ENCODE measurements at regions not wholly inside any gene's neighbourhood (a gene's known extent, or its start where the extent isn't known, plus 50 kb on each side); places are given as distances from the start of the nearest gene placed in this dataset.

GRCh38 chr2:238602223-238602960 is 175.7 kb downstream of the ASB1 start:
- no peak overlapping the region for H3K4me3 Mint-ChIP-seq
- H3K9me3 ChIP-seq (ENCODE audit: control insufficient read depth in 2 of 2, low read length in 2 of 2) = peaks cover 0 to 10% of the 10 kb centered on the region in 2 experiments
- H3K27me3 Mint-ChIP-seq = peaks cover 6% of the 10 kb centered on the region
- H3K4me3 ChIP-seq (ENCODE audit: low read depth, low read length) = no peak overlapping the region
- peaks cover 3% of the 10 kb centered on the region for H3K27me3 ChIP-seq (ENCODE audit: control insufficient read depth, insufficient read depth, low read length)
- no peaks in the 10 kb centered on the region for H3K36me3 ChIP-seq (ENCODE audit: control insufficient read depth, insufficient read depth, low read length)
- ATAC-seq (ENCODE audit: low read depth in 2 of 2) (no peak), DNase-seq (no peak)
- no peak overlapping the region for H3K27ac Mint-ChIP-seq
- no peaks in the 10 kb centered on the region for H3K4me1 ChIP-seq (ENCODE audit: control insufficient read depth, insufficient read depth, low read length, poor library complexity, severe bottlenecking)
- no peaks in the 10 kb centered on the region for H3K36me3 Mint-ChIP-seq
- no peaks in the 10 kb centered on the region for H3K4me1 Mint-ChIP-seq
- no peak overlapping the region for H3K27ac ChIP-seq (ENCODE audit: insufficient read depth, low read length, poor library complexity, severe bottlenecking)
- H3K9me3 Mint-ChIP-seq = peaks cover 0 to 18% (median 4%) of the 10 kb centered on the region in 7 donors

GRCh38 chr2:238603596-238603995 is 176.9 kb downstream of the ASB1 start:
- H3K4me3 ChIP-seq (ENCODE audit: low read depth, low read length) = no peak overlapping the region

GRCh38 chr2:238606311-238606710 is 179.6 kb downstream of the ASB1 start:
- H3K4me1 Mint-ChIP-seq = no peaks in the 10 kb centered on the region
- H3K9me3 Mint-ChIP-seq = peaks cover 0 to 39% (median 7%) of the 10 kb centered on the region in 7 donors
- H3K9me3 ChIP-seq (ENCODE audit: control insufficient read depth in 2 of 2, low read length in 2 of 2) = peaks cover 0 to 13% of the 10 kb centered on the region in 2 experiments
- H3K36me3 Mint-ChIP-seq = no peaks in the 10 kb centered on the region
- H3K36me3 ChIP-seq (ENCODE audit: control insufficient read depth, insufficient read depth, low read length) = no peaks in the 10 kb centered on the region
- no peak overlapping the region for H3K4me3 ChIP-seq (ENCODE audit: low read depth, low read length)
- H3K27ac Mint-ChIP-seq = no peak overlapping the region
- ATAC-seq (ENCODE audit: low read depth in 2 of 2) (no peak), DNase-seq (no peak)
- H3K27me3 Mint-ChIP-seq = peaks cover 5% of the 10 kb centered on the region
- no peak overlapping the region for H3K27ac ChIP-seq (ENCODE audit: insufficient read depth, low read length, poor library complexity, severe bottlenecking)
- H3K4me3 Mint-ChIP-seq = no peak overlapping the region
- H3K27me3 ChIP-seq (ENCODE audit: control insufficient read depth, insufficient read depth, low read length) = peaks cover 3% of the 10 kb centered on the region
- no peaks in the 10 kb centered on the region for H3K4me1 ChIP-seq (ENCODE audit: control insufficient read depth, insufficient read depth, low read length, poor library complexity, severe bottlenecking)

More at GRCh38 chr2:238603596-238603995, 176.9 kb downstream of the ASB1 start:
- Mint-ChIP-seq H3K36me3 (no peaks in the 10 kb centered on the region), H3K4me3 (no peak overlapping the region), H3K9me3 (peaks cover 0 to 30% (median 7%) of the 10 kb centered on the region in 7 donors), H3K27me3 (no peaks in the 10 kb centered on the region), H3K4me1 (no peaks in the 10 kb centered on the region), H3K27ac (no peak overlapping the region)
- Histone ChIP-seq H3K27me3 (ENCODE audit: control insufficient read depth, insufficient read depth, low read length) (peaks cover 3% of the 10 kb centered on the region), H3K36me3 (ENCODE audit: control insufficient read depth, insufficient read depth, low read length) (no peaks in the 10 kb centered on the region), H3K27ac (ENCODE audit: insufficient read depth, low read length, poor library complexity, severe bottlenecking) (no peak overlapping the region), H3K9me3 (ENCODE audit: control insufficient read depth in 2 of 2, low read length in 2 of 2) (peaks cover 0 to 10% of the 10 kb centered on the region in 2 experiments), H3K4me1 (ENCODE audit: control insufficient read depth, insufficient read depth, low read length, poor library complexity, severe bottlenecking) (no peaks in the 10 kb centered on the region)
- DNase-seq (no peak), ATAC-seq (ENCODE audit: low read depth in 2 of 2) (no peak)

GRCh38 chr2:238613610-238614009 is 186.9 kb downstream of the ASB1 start:
- no peaks in the 10 kb centered on the region for H3K27me3 ChIP-seq (ENCODE audit: control insufficient read depth, insufficient read depth, low read length)
- Mint-ChIP-seq H3K4me3 (no peak overlapping the region), H3K9me3 (peaks cover 0 to 9% (median 4%) of the 10 kb centered on the region in 7 donors), H3K27ac (no peak overlapping the region), H3K36me3 (no peaks in the 10 kb centered on the region), H3K4me1 (no peaks in the 10 kb centered on the region), H3K27me3 (peaks cover 5% of the 10 kb centered on the region)
- no peaks in the 10 kb centered on the region for H3K36me3 ChIP-seq (ENCODE audit: control insufficient read depth, insufficient read depth, low read length)
- H3K27ac ChIP-seq (ENCODE audit: insufficient read depth, low read length, poor library complexity, severe bottlenecking) = no peak overlapping the region
- no peak overlapping the region for H3K4me3 ChIP-seq (ENCODE audit: low read depth, low read length)
- ATAC-seq (ENCODE audit: low read depth in 2 of 2) = no peak
- H3K9me3 ChIP-seq (ENCODE audit: control insufficient read depth in 2 of 2, low read length in 2 of 2) = peaks cover 0 to 5% of the 10 kb centered on the region in 2 experiments
- DNase-seq = no peak
- no peaks in the 10 kb centered on the region for H3K4me1 ChIP-seq (ENCODE audit: control insufficient read depth, insufficient read depth, low read length, poor library complexity, severe bottlenecking)

GRCh38 chr2:238614376-238614775 is 187.6 kb downstream of the ASB1 start:
- Mint-ChIP-seq H3K36me3 (no peaks in the 10 kb centered on the region), H3K4me3 (no peak overlapping the region), H3K27ac (no peak overlapping the region), H3K9me3 (peaks cover 0 to 7% (median 4%) of the 10 kb centered on the region in 7 donors), H3K4me1 (no peaks in the 10 kb centered on the region), H3K27me3 (peaks cover under 1% of the 10 kb centered on the region)
- Histone ChIP-seq H3K4me3 (ENCODE audit: low read depth, low read length) (no peak overlapping the region), H3K27me3 (ENCODE audit: control insufficient read depth, insufficient read depth, low read length) (no peaks in the 10 kb centered on the region), H3K4me1 (ENCODE audit: control insufficient read depth, insufficient read depth, low read length, poor library complexity, severe bottlenecking) (no peaks in the 10 kb centered on the region), H3K9me3 (ENCODE audit: control insufficient read depth in 2 of 2, low read length in 2 of 2) (peaks cover 0 to 5% of the 10 kb centered on the region in 2 experiments), H3K36me3 (ENCODE audit: control insufficient read depth, insufficient read depth, low read length) (no peaks in the 10 kb centered on the region), H3K27ac (ENCODE audit: insufficient read depth, low read length, poor library complexity, severe bottlenecking) (no peak overlapping the region)
- no peak for DNase-seq
- no peak for ATAC-seq (ENCODE audit: low read depth in 2 of 2)

- DNase-seq = no peak
- Histone ChIP-seq H3K27me3 (ENCODE audit: control insufficient read depth, insufficient read depth, low read length) (no peaks in the 10 kb centered on the region), H3K27ac (ENCODE audit: insufficient read depth, low read length, poor library complexity, severe bottlenecking) (no peak overlapping the region), H3K36me3 (ENCODE audit: control insufficient read depth, insufficient read depth, low read length) (no peaks in the 10 kb centered on the region), H3K9me3 (ENCODE audit: control insufficient read depth in 2 of 2, low read length in 2 of 2) (peaks cover 0 to 5% of the 10 kb centered on the region in 2 experiments), H3K4me1 (ENCODE audit: control insufficient read depth, insufficient read depth, low read length, poor library complexity, severe bottlenecking) (no peaks in the 10 kb centered on the region), H3K4me3 (ENCODE audit: low read depth, low read length) (no peak overlapping the region)
- H3K9me3 Mint-ChIP-seq = peaks cover 0 to 7% (median 4%) of the 10 kb centered on the region in 7 donors
- H3K27ac Mint-ChIP-seq = no peak overlapping the region
- H3K36me3 Mint-ChIP-seq = no peaks in the 10 kb centered on the region
- no peaks in the 10 kb centered on the region for H3K4me1 Mint-ChIP-seq
- H3K4me3 Mint-ChIP-seq = no peak overlapping the region
- peaks cover 5% of the 10 kb centered on the region for H3K27me3 Mint-ChIP-seq
- ATAC-seq (ENCODE audit: low read depth in 2 of 2) = no peak
Measured at GRCh38 chr2:238615187-238615586, 188.5 kb downstream of the ASB1 start.

- no peaks in the 10 kb centered on the region for H3K4me1 ChIP-seq (ENCODE audit: control insufficient read depth, insufficient read depth, low read length, poor library complexity, severe bottlenecking)
Measured at GRCh38 chr2:238616681-238617080, 190.0 kb downstream of the ASB1 start.

More at GRCh38 chr2:238616681-238617080, 190.0 kb downstream of the ASB1 start:
- no peaks in the 10 kb centered on the region for H3K4me1 Mint-ChIP-seq
- H3K27me3 ChIP-seq (ENCODE audit: control insufficient read depth, insufficient read depth, low read length) = no peaks in the 10 kb centered on the region
- no peak overlapping the region for H3K4me3 ChIP-seq (ENCODE audit: low read depth, low read length)
- H3K27ac Mint-ChIP-seq = no peak overlapping the region
- no peak overlapping the region for H3K27ac ChIP-seq (ENCODE audit: insufficient read depth, low read length, poor library complexity, severe bottlenecking)
- no peaks in the 10 kb centered on the region for H3K36me3 Mint-ChIP-seq
- H3K4me3 Mint-ChIP-seq = no peak overlapping the region
- no peaks in the 10 kb centered on the region for H3K36me3 ChIP-seq (ENCODE audit: control insufficient read depth, insufficient read depth, low read length)
- ATAC-seq (ENCODE audit: low read depth in 2 of 2) (no peak), DNase-seq (no peak)
- peaks cover 0 to 7% (median 0%) of the 10 kb centered on the region in 7 donors for H3K9me3 Mint-ChIP-seq
- H3K9me3 ChIP-seq (ENCODE audit: control insufficient read depth in 2 of 2, low read length in 2 of 2) = peaks cover 0 to 2% of the 10 kb centered on the region in 2 experiments
- peaks cover 9% of the 10 kb centered on the region for H3K27me3 Mint-ChIP-seq
